ENCODE measurements at regions not wholly inside any gene's neighbourhood (a gene's known extent, or its start where the extent isn't known, plus 50 kb on each side); places are given as distances from the start of the nearest gene placed in this dataset.

GRCh38 chr3:89571707-89572106 lies 464.3 kb downstream of the EPHA3 start:
- Histone ChIP-seq H3K4me1 (ENCODE audit: control insufficient read depth, insufficient read depth, low read length) (no peaks in the 10 kb centered on the region; the same call in 1 of the 2 replicates), H3K27ac (ENCODE audit: extremely low read depth, low read depth, low read length) (no peak overlapping the region), H3K9me3 (ENCODE audit: control insufficient read depth, insufficient read depth, low read depth, low read length) (no peaks in the 10 kb centered on the region), H3K36me3 (ENCODE audit: control insufficient read depth in 2 of 2, insufficient read depth in 1 of 2, low read length in 2 of 2) (no peaks in the 10 kb centered on the region), H3K4me3 (ENCODE audit: low read depth, low read length) (no peak overlapping the region)
- CTCF ChIA-PET = no interaction called here
- POLR2A ChIA-PET = no interaction called here
- no peak for TF ChIP-seq ZNF121 (tag by site-specific recombination; IDR thresholded peaks at IDR 0.05)
- TF ChIP-seq ZNF335 (tag by site-specific recombination; conservative IDR thresholded peaks at IDR 0.05) = no peak
- no peak for TF ChIP-seq ZNF157 (tag by site-specific recombination; IDR thresholded peaks at IDR 0.05)
- TF ChIP-seq ZFP3 (tag by site-specific recombination; IDR thresholded peaks at IDR 0.05; ENCODE audit: low read depth) = no peak
- no peak for TF ChIP-seq ZNF146 (tag by site-specific recombination; IDR thresholded peaks at IDR 0.05)
- TF ChIP-seq ZNF354C (tag by site-specific recombination; IDR thresholded peaks at IDR 0.05; ENCODE audit: borderline replicate concordance, low read depth) = no peak
- no peak for TF ChIP-seq ZNF747 (tag by site-specific recombination; IDR thresholded peaks at IDR 0.05)
- TF ChIP-seq SCRT2 (tag by site-specific recombination; IDR thresholded peaks at IDR 0.05) = no peak
- no peak for TF ChIP-seq ZNF670 (tag by site-specific recombination; IDR thresholded peaks at IDR 0.05; ENCODE audit: low read depth)
- no peak for TF ChIP-seq KLF10 (tag by site-specific recombination; IDR thresholded peaks at IDR 0.05)
- TF ChIP-seq ZNF514 (tag by site-specific recombination; IDR thresholded peaks at IDR 0.05) = no peak

DNA sequence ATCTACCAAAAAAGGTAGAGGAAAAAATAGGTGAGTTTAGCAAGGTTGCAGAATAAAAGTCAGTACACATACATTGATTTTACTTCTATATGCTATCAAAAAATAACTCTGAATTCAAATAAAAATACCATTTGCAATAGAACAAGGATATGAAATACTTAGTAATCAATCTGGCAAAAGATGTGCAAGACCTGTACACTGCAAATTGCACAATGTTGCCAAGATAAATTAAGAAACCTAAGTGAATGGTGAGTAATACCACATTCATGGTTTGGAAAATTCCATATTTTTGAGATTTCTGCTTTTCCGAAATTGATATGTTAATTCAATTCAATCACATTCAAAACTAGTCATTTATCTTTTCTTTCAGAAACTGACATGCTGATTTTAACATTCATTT lies 464.8 kb downstream of the EPHA3 start:
- no peak overlapping the region for H3K27ac ChIP-seq (ENCODE audit: extremely low read depth, low read depth, low read length)
- CTCF ChIA-PET = no interaction called here
- POLR2A ChIA-PET = no interaction called here
- no peak overlapping the region for H3K4me3 ChIP-seq (ENCODE audit: low read depth, low read length)
- H3K9me3 ChIP-seq (ENCODE audit: control insufficient read depth, insufficient read depth, low read depth, low read length) = no peaks in the 10 kb centered on the region
- TF ChIP-seq, protein P1, sequence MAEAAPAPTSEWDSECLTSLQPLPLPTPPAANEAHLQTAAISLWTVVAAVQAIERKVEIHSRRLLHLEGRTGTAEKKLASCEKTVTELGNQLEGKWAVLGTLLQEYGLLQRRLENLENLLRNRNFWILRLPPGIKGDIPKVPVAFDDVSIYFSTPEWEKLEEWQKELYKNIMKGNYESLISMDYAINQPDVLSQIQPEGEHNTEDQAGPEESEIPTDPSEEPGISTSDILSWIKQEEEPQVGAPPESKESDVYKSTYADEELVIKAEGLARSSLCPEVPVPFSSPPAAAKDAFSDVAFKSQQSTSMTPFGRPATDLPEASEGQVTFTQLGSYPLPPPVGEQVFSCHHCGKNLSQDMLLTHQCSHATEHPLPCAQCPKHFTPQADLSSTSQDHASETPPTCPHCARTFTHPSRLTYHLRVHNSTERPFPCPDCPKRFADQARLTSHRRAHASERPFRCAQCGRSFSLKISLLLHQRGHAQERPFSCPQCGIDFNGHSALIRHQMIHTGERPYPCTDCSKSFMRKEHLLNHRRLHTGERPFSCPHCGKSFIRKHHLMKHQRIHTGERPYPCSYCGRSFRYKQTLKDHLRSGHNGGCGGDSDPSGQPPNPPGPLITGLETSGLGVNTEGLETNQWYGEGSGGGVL (tag by site-specific recombination; IDR thresholded peaks at IDR 0.05) = no peak
- TF ChIP-seq ZNF596 (tag by site-specific recombination; IDR thresholded peaks at IDR 0.05) (no peak), ZNF223 (tag by site-specific recombination; IDR thresholded peaks at IDR 0.05) (no peak), ZNF280C (tag by site-specific recombination; IDR thresholded peaks at IDR 0.05) (no peak), ZNF350 (tag by site-specific recombination; IDR thresholded peaks at IDR 0.05) (no peak), YY1 (tag by site-specific recombination; IDR thresholded peaks at IDR 0.05) (no peak), ZNF510 (tag by site-specific recombination; IDR thresholded peaks at IDR 0.05; ENCODE audit: insufficient replicate concordance) (no peak), ZSCAN18 (tag by site-specific recombination; IDR thresholded peaks at IDR 0.05) (no peak), OVOL3 (tag by site-specific recombination; IDR thresholded peaks at IDR 0.05) (no peak), ZNF175 (tag by site-specific recombination; IDR thresholded peaks at IDR 0.05) (no peak), CTCF (tag by site-specific recombination; IDR thresholded peaks at IDR 0.05) (no peak)
- TF ChIP-seq, protein P2, sequence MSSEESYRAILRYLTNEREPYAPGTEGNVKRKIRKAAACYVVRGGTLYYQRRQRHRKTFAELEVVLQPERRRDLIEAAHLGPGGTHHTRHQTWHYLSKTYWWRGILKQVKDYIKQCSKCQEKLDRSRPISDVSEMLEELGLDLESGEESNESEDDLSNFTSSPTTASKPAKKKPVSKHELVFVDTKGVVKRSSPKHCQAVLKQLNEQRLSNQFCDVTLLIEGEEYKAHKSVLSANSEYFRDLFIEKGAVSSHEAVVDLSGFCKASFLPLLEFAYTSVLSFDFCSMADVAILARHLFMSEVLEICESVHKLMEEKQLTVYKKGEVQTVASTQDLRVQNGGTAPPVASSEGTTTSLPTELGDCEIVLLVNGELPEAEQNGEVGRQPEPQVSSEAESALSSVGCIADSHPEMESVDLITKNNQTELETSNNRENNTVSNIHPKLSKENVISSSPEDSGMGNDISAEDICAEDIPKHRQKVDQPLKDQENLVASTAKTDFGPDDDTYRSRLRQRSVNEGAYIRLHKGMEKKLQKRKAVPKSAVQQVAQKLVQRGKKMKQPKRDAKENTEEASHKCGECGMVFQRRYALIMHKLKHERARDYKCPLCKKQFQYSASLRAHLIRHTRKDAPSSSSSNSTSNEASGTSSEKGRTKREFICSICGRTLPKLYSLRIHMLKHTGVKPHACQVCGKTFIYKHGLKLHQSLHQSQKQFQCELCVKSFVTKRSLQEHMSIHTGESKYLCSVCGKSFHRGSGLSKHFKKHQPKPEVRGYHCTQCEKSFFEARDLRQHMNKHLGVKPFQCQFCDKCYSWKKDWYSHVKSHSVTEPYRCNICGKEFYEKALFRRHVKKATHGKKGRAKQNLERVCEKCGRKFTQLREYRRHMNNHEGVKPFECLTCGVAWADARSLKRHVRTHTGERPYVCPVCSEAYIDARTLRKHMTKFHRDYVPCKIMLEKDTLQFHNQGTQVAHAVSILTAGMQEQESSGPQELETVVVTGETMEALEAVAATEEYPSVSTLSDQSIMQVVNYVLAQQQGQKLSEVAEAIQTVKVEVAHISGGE (tag by site-specific recombination; conservative IDR thresholded peaks at IDR 0.05; ENCODE audit: low read depth) = no peak
- H3K36me3 ChIP-seq (ENCODE audit: control insufficient read depth in 2 of 2, insufficient read depth in 1 of 2, low read length in 2 of 2) = no peaks in the 10 kb centered on the region
- no peaks in the 10 kb centered on the region; the same call in 1 of the 2 replicates for H3K4me1 ChIP-seq (ENCODE audit: control insufficient read depth, insufficient read depth, low read length)

All from HEK293 (cell line).